ENCODE measurements at regions not wholly inside any gene's neighbourhood (a gene's known extent, or its start where the extent isn't known, plus 50 kb on each side); places are given as distances from the start of the nearest gene placed in this dataset.

GRCh38 chr14:82052778-82053177 is 519.1 kb upstream of the SEL1L start:
- TF ChIP-seq, protein P1, sequence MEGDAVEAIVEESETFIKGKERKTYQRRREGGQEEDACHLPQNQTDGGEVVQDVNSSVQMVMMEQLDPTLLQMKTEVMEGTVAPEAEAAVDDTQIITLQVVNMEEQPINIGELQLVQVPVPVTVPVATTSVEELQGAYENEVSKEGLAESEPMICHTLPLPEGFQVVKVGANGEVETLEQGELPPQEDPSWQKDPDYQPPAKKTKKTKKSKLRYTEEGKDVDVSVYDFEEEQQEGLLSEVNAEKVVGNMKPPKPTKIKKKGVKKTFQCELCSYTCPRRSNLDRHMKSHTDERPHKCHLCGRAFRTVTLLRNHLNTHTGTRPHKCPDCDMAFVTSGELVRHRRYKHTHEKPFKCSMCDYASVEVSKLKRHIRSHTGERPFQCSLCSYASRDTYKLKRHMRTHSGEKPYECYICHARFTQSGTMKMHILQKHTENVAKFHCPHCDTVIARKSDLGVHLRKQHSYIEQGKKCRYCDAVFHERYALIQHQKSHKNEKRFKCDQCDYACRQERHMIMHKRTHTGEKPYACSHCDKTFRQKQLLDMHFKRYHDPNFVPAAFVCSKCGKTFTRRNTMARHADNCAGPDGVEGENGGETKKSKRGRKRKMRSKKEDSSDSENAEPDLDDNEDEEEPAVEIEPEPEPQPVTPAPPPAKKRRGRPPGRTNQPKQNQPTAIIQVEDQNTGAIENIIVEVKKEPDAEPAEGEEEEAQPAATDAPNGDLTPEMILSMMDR (IDR thresholded peaks at IDR 0.05): no peak
- no peak for TF ChIP-seq POLR2A (IDR thresholded peaks at IDR 0.05)
